ENCODE measurements at regions not wholly inside any gene's neighbourhood (a gene's known extent, or its start where the extent isn't known, plus 50 kb on each side); places are given as distances from the start of the nearest gene placed in this dataset.

DNA sequence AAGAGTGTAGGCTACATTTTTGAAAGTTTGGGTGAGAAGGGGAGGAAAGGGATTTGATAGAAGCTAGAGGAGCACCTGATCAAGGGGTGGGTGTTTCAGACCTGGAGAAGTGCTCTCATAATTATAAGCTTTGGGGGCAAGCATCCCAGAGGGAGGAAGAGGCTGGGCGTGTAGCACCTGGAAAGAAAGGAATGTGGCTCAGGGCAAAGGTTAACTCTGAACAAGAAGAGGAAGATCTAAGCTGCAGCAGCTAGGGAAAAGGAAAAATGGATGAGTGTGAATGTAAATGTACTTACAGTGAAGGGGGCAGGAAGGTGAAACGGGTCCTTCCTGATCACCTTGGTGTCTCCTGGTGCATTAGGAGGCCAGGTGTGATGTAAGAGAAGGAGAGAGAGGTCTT is 49.8 kb upstream of the ANKRD55 start:
- Histone ChIP-seq H3K4me1 (ENCODE audit: control insufficient read depth, extremely low read depth, insufficient read depth, low read length) (peaks cover 10% of the 10 kb centered on the region), H3K27me3 (ENCODE audit: control insufficient read depth, extremely low read depth, insufficient read depth, low read length) (no peaks in the 10 kb centered on the region), H3K9me1 (ENCODE audit: control insufficient read depth, extremely low read depth, insufficient read depth, low read length) (no peaks in the 10 kb centered on the region), H3K27ac (ENCODE audit: control insufficient read depth, insufficient read depth, low read length) (no peak overlapping the region), H2AFZ (ENCODE audit: control insufficient read depth, low read length) (no peak overlapping the region), H3K4me3 (ENCODE audit: control insufficient read depth in 2 of 3, extremely low read depth in 1 of 3, insufficient read depth in 2 of 3, low read depth in 1 of 3, low read length in 3 of 3) (no peak overlapping the region), H4K20me1 (ENCODE audit: control insufficient read depth, extremely low read depth, insufficient read depth, low read length) (no peaks in the 10 kb centered on the region), H3K9ac (ENCODE audit: control insufficient read depth, extremely low read depth, insufficient read depth, low read length) (no peak overlapping the region), H3K9me3 (ENCODE audit: control insufficient read depth, low read depth, low read length) (no peaks in the 10 kb centered on the region), H3K4me2 (ENCODE audit: control insufficient read depth, extremely low read depth, insufficient read depth, low read depth, low read length) (no peak overlapping the region), H3K36me3 (ENCODE audit: control insufficient read depth in 2 of 2, extremely low read depth in 1 of 2, insufficient read depth in 2 of 2, low read length in 2 of 2) (no peaks in the 10 kb centered on the region), H3K79me2 (ENCODE audit: control insufficient read depth, insufficient read depth, low read length) (no peaks in the 10 kb centered on the region)
- no peak for TF ChIP-seq EZH2 (IDR thresholded peaks at IDR 0.05; ENCODE audit: low read length)
- TF ChIP-seq, protein P1, sequence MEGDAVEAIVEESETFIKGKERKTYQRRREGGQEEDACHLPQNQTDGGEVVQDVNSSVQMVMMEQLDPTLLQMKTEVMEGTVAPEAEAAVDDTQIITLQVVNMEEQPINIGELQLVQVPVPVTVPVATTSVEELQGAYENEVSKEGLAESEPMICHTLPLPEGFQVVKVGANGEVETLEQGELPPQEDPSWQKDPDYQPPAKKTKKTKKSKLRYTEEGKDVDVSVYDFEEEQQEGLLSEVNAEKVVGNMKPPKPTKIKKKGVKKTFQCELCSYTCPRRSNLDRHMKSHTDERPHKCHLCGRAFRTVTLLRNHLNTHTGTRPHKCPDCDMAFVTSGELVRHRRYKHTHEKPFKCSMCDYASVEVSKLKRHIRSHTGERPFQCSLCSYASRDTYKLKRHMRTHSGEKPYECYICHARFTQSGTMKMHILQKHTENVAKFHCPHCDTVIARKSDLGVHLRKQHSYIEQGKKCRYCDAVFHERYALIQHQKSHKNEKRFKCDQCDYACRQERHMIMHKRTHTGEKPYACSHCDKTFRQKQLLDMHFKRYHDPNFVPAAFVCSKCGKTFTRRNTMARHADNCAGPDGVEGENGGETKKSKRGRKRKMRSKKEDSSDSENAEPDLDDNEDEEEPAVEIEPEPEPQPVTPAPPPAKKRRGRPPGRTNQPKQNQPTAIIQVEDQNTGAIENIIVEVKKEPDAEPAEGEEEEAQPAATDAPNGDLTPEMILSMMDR (optimal IDR thresholded peaks at IDR 0.05 in 1 of 3, IDR thresholded peaks at IDR 0.05 in 1 of 3, conservative IDR thresholded peaks at IDR 0.05 in 1 of 3; ENCODE audit: extremely low read depth in 1 of 3, insufficient read depth in 2 of 3, low read length in 3 of 3), result no peak
- FAIRE-seq, result no peak
- no peak for DNase-seq (ENCODE audit: low read depth, low spot score)
- dilution Hi-C loops (cut with MboI; ENCODE audit: extremely low pct_ligation_motif_present, low sequenced_read_pairs), result no loop called here

Small RNA genes in the stretch of these regions (small RNA-seq; reads per million reads assigned to genes)
- gene HMGN1P17 (ENCODE audit: insufficient read length in 3 of 3, low read depth in 3 of 3, low replicate concordance in 1 of 3), result 0 reads per million in 3 experiments
- 0 to 0.25 (median 0) reads per million in 3 experiments for gene RNU6ATAC2P (ENCODE audit: insufficient read length in 3 of 3, low read depth in 3 of 3, low replicate concordance in 1 of 3)
